AG09319 (cell line): ENCODE measurements at regions not wholly inside any gene's neighbourhood (a gene's known extent, or its start where the extent isn't known, plus 50 kb on each side); places are given as distances from the start of the nearest gene placed in this dataset.

ENCODE experiments used
- DNase-seq: peaks from one replicate; pipeline ENCODE4 v3.0.0-alpha.2; 2010; ENCODE audit warnings: low read depth; ENCODE audit errors: extremely low read depth
- TF ChIP-seq, protein P1 (sequence below): IDR thresholded peaks from 2 replicates; pipeline ENCODE4 v1.5.1; 2011; ENCODE audit warnings: low read depth, mild to moderate bottlenecking, inconsistent platforms, low read length, moderate library complexity

DNA sequence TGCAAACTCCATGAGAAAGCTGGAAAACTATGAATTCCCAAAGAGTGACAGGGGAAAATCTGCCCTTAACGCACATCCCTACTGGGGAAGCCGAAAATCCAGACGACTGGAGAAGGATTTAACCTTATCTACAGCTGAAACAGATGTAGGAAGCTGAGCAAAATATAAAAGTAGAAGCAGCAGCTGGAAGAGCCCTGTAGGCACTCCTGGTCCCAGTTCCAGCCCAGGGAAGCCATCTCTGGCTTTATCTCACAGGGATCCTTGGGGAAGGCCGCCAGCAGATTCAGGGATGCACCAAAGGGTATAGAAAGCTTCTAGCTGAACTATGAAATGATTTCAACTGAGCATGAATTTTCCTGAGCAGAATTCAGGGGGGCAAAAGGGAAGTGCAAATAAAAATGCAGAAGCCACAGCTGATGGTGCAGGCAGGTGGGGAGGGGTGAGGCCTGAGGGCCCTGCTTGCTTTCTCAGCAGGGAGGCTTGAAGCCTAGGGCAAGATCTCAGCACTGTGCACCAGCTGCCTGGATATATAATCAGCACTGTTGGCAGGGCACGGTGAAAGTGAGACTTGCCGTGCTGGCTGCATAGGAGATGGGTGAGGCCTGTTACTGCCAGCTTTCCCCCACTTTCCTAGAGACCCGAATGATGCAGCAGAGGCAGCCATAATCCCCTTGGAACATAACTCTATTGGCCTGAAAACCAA lies 2019.5 kb upstream of the NUDT12 start:
- TF ChIP-seq, protein P1, sequence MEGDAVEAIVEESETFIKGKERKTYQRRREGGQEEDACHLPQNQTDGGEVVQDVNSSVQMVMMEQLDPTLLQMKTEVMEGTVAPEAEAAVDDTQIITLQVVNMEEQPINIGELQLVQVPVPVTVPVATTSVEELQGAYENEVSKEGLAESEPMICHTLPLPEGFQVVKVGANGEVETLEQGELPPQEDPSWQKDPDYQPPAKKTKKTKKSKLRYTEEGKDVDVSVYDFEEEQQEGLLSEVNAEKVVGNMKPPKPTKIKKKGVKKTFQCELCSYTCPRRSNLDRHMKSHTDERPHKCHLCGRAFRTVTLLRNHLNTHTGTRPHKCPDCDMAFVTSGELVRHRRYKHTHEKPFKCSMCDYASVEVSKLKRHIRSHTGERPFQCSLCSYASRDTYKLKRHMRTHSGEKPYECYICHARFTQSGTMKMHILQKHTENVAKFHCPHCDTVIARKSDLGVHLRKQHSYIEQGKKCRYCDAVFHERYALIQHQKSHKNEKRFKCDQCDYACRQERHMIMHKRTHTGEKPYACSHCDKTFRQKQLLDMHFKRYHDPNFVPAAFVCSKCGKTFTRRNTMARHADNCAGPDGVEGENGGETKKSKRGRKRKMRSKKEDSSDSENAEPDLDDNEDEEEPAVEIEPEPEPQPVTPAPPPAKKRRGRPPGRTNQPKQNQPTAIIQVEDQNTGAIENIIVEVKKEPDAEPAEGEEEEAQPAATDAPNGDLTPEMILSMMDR: no peak
- DNase-seq: no peak

DNA sequence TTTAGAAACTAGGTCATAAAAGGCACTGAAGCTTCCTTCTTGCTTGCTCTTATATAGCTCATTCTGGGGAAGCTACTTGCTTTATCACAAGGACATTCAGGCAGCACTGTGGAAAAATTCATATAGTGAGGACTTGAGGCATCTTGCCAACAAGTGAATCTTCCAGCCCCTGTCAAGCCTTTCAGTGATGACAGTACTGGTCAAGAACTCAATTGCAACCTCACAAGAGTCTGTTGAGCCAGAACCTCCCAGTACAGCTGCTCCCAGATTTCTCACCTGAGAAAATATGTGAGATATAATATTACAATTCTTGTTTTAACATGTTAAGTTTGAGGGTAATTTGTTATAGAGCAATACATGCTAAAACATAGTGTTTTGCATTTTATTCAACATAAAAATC lies 2011.0 kb upstream of the NUDT12 start:
- DNase-seq: no peak
- TF ChIP-seq, protein P1: no peak

DNA sequence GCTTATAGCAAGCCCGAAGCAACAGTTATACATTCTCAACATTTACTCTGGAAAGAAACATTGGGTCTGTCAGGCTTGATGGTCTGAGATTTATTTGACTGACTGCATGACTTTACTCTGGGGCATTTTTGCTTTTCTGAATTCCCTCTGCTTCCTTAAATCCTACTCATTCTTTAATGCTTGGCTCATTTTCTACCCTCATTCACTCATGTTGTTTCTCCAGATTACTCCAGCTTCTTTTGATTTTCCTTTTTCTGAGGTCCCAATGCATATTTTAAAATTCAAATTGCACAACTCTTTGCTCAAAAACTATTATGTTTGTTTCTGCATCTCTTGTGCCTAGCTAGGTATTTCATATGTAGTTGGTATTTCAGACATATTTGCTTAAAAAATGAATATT lies 2002.9 kb upstream of the NUDT12 start:
- TF ChIP-seq, protein P1: no peak
- no peak for DNase-seq

DNA sequence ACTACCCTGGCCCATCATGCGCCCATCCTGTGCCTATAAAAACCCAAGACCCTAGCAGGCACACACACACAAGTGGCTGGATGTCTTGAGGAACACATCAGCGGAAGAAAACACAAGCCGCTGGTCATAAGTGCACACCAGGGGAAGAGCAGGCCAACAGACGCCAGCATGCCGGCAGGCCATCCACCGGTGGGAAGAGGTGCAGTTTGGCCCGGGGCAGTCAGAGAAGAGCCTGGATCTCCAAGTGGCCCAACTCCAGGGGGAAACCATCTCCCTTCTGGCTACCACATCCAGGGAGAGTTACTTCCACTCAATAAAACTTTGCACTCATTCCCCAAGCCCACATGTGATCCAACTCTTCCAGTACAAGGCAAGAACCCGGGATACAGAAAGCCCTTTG lies 2001.3 kb upstream of the NUDT12 start:
- TF ChIP-seq, protein P1: no peak
- DNase-seq: no peak

DNA sequence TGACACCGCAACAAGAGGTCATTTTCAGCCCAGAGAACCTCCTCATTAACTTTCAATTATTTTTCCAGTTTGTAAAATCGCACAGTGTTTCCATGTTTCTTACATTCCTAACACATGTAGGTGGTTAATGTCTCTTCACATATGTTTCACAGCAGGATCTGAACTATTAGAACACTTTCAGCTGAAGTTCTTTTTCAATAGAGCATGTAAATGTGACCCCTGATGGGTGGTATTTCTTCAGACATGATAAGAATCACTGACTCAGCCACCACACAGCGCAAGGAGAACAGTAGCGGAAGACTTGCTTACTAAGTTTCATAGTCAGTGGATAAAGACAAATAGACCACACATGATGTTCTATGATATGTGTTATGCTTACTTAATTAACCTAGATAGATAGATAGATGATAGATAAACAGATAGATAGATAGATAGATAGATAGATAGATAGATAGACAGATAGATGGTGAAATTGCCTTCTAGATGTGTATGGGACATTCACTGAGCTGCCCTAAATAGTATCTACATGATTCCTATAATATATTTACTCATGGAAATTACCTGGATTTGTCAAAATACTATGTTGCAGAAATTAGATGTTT lies 1992.1 kb upstream of the NUDT12 start:
- TF ChIP-seq, protein P1: no peak
- no peak for DNase-seq

DNA sequence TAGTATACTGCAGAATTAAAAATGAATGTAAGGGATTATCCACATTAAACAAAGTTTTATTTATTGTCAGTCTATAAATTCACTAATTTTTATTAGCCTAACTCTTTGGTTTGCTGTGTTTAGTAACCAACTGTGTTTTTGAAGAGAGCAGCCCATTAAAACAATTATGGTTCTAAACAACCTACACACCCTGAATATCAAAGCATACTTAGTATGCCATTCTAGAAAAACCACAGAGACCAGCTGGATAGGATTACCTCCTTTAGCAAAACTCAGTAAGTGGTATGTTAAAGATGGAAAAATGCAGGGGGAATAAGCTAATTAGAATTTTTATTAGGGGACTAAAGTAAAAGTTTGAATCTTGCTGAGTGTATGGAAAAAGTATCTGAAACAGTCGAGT lies 1981.7 kb upstream of the NUDT12 start:
- TF ChIP-seq, protein P1: no peak
- DNase-seq: no peak

DNA sequence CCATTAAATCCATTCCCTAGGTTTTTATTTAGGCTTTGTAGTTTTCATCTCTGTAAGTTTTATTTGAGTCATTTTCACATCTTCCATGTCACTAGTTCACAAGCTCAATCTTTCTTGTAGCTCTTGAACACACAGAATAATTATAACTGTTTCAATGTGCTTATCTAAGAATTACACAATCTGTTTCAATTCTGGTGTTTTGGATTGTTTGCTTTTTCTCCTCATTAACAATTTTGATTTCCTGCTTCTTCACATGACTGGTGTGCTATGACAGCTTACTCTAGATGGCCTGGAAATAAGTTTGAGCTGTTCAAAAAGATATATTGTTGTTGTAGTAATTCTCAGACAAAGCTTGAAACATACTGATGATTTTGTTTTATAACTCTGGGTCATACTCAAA lies 1974.1 kb upstream of the NUDT12 start:
- TF ChIP-seq, protein P1: no peak
- no peak for DNase-seq
